MM.1S (cell line): ENCODE measurements at regions not wholly inside any gene's neighbourhood (a gene's known extent, or its start where the extent isn't known, plus 50 kb on each side); places are given as distances from the start of the nearest gene placed in this dataset.
A peak's percentile ranks its signal among the peaks of the same experiment; 100 is the strongest.

Source experiments
- DNase-seq: peaks from one replicate; pipeline ENCODE4 v3.0.0-alpha.2; 2015
- H2AFZ ChIP-seq: fragments of 300-600 bp; sonication (generic); 2 replicates; pipeline ENCODE4 v1.6.0; 2016; ENCODE audit warnings: antibody characterized with exemption, low read length
- H3F3A ChIP-seq: fragments of 300-600 bp; sonication (generic); 2 replicates; pipeline ENCODE4 v1.6.1; 2016; ENCODE audit warnings: mild to moderate bottlenecking, antibody characterized with exemption, low read length, moderate library complexity, mixed read lengths; ENCODE audit not compliant: insufficient read depth
- H3K27ac ChIP-seq: fragments of 300-600 bp; sonication (generic); 2 replicates; pipeline ENCODE4 v1.5.1; 2016; ENCODE audit warnings: mild to moderate bottlenecking, low read length
- H3K27me3 ChIP-seq: fragments of 300-600 bp; sonication (generic); replicated peaks from 2 replicates; pipeline ENCODE4 v1.6.0; 2016; ENCODE audit warnings: low read length; ENCODE audit not compliant: insufficient read depth
- H3K36me3 ChIP-seq: fragments of 300-600 bp; sonication (generic); replicated peaks from 2 replicates; pipeline ENCODE4 v1.6.1; 2016; ENCODE audit warnings: mild to moderate bottlenecking, low read length, mixed read lengths; ENCODE audit not compliant: insufficient read depth
- H3K4me1 ChIP-seq: fragments of 300-600 bp; sonication (generic); 2 replicates; pipeline ENCODE4 v1.6.1; 2016; ENCODE audit warnings: low read length, mixed read lengths
- H3K4me2 ChIP-seq: fragments of 300-600 bp; sonication (generic); 2 replicates; pipeline ENCODE4 v1.6.0; 2016; ENCODE audit warnings: low read depth, low read length
- H3K4me3 ChIP-seq: fragments of 300-600 bp; sonication (generic); 2 replicates; pipeline ENCODE4 v1.5.1; 2016; ENCODE audit warnings: low read length, mixed read lengths
- H3K79me2 ChIP-seq: fragments of 300-600 bp; sonication (generic); 2 replicates; pipeline ENCODE4 v1.6.1; 2016; ENCODE audit warnings: mixed run types, low read length, mixed read lengths
- H3K9ac ChIP-seq: fragments of 300-600 bp; sonication (generic); 2 replicates; pipeline ENCODE4 v1.6.1; 2016; ENCODE audit warnings: low read length, mixed read lengths
- H3K9me2 ChIP-seq: fragments of 300-600 bp; sonication (generic); replicated peaks from 2 replicates; pipeline ENCODE4 v1.6.1; 2016; ENCODE audit warnings: mild to moderate bottlenecking, low read length, mixed read lengths; ENCODE audit not compliant: insufficient read depth
- H3K9me3 ChIP-seq: fragments of 300-600 bp; sonication (generic); replicated peaks from 2 replicates; pipeline ENCODE4 v1.6.1; 2016; ENCODE audit warnings: mild to moderate bottlenecking, low read length, mixed read lengths; ENCODE audit not compliant: insufficient read depth
- H4K20me1 ChIP-seq: fragments of 300-600 bp; sonication (generic); 2 replicates; pipeline ENCODE4 v1.6.1; 2016; ENCODE audit warnings: mild to moderate bottlenecking, low read length, moderate library complexity, mixed read lengths; ENCODE audit not compliant: insufficient read depth
- EZH2 ChIP-seq: fragments of 300-600 bp; sonication (generic); optimal IDR thresholded peaks from 2 replicates; pipeline ENCODE3; 2017; ENCODE audit warnings: low read depth, mild to moderate bottlenecking, antibody characterized with exemption, low read length, mixed read lengths
- EZH2phosphoT487 ChIP-seq: fragments of 300-600 bp; sonication (generic); IDR thresholded peaks from 2 replicates; pipeline ENCODE4 v1.6.1; 2018; ENCODE audit warnings: antibody characterized with exemption, low read length
- TF ChIP-seq, protein P1 (sequence below): fragments of 300-600 bp; sonication (generic); IDR thresholded peaks from 2 replicates; pipeline ENCODE4 v1.5.1; 2016; ENCODE audit warnings: antibody characterized with exemption, low read length, mixed read lengths

DNA sequence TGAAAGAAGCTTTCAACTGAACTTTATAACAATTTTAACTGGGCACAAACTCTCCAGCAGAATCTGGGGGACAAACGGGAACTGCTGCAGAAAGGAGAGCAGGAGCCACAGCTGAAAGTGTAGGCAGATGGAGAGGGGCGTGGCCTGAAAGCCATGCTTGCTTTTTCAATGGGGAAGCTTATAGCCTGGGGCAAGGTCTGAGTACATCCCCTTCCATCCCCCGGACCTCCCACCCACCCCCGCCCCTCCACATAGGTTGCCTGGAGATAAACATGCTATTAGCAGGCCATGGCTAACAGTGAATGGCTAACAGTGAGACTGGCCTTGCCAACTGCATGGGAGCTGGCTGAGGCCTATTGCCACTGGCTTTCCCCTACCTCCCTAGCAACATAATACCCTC is 317.9 kb upstream of the TANK start:
- TF ChIP-seq, protein P1, sequence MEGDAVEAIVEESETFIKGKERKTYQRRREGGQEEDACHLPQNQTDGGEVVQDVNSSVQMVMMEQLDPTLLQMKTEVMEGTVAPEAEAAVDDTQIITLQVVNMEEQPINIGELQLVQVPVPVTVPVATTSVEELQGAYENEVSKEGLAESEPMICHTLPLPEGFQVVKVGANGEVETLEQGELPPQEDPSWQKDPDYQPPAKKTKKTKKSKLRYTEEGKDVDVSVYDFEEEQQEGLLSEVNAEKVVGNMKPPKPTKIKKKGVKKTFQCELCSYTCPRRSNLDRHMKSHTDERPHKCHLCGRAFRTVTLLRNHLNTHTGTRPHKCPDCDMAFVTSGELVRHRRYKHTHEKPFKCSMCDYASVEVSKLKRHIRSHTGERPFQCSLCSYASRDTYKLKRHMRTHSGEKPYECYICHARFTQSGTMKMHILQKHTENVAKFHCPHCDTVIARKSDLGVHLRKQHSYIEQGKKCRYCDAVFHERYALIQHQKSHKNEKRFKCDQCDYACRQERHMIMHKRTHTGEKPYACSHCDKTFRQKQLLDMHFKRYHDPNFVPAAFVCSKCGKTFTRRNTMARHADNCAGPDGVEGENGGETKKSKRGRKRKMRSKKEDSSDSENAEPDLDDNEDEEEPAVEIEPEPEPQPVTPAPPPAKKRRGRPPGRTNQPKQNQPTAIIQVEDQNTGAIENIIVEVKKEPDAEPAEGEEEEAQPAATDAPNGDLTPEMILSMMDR, result no peak
- TF ChIP-seq EZH2phosphoT487 (no peak), EZH2 (no peak)

GRCh38 chr2:160859096-160859495 is 301.1 kb upstream of the TANK start:
- Histone ChIP-seq H3K27me3 (no peaks in the 10 kb centered on the region), H3K9me2 (no peaks in the 10 kb centered on the region), H2AFZ (no peak overlapping the region), H3K9ac (no peak overlapping the region), H4K20me1 (no peaks in the 10 kb centered on the region), H3K36me3 (no peaks in the 10 kb centered on the region), H3K4me1 (peaks cover 13% of the 10 kb centered on the region), H3K4me2 (no peak overlapping the region), H3K79me2 (no peaks in the 10 kb centered on the region), H3K4me3 (no peak overlapping the region), H3F3A (no peaks in the 10 kb centered on the region), H3K9me3 (no peaks in the 10 kb centered on the region), H3K27ac (no peak overlapping the region)
- peak; percentile 16 for DNase-seq
- no peak for TF ChIP-seq EZH2
- no peak for TF ChIP-seq EZH2phosphoT487
- TF ChIP-seq, protein P1, result no peak

More for the DNA sequence above, 317.9 kb upstream of the TANK start:
- H3K9me2 ChIP-seq, result no peaks in the 10 kb centered on the region
- H3K4me3 ChIP-seq, result no peak overlapping the region
- no peaks in the 10 kb centered on the region for H3K79me2 ChIP-seq
- no peaks in the 10 kb centered on the region for H3K9me3 ChIP-seq
- no peak overlapping the region for H3K27ac ChIP-seq
- no peaks in the 10 kb centered on the region for H4K20me1 ChIP-seq
- no peak for DNase-seq
- H3K9ac ChIP-seq, result no peak overlapping the region
- no peak overlapping the region for H2AFZ ChIP-seq
- H3K27me3 ChIP-seq, result no peaks in the 10 kb centered on the region
- no peaks in the 10 kb centered on the region for H3F3A ChIP-seq
- H3K4me2 ChIP-seq, result no peak overlapping the region
- H3K4me1 ChIP-seq, result no peaks in the 10 kb centered on the region
- no peaks in the 10 kb centered on the region for H3K36me3 ChIP-seq

- H3K27me3 ChIP-seq, result no peaks in the 10 kb centered on the region
- TF ChIP-seq EZH2 (no peak), EZH2phosphoT487 (no peak)
- TF ChIP-seq, protein P1, result no peak
- no peaks in the 10 kb centered on the region for H3K9me2 ChIP-seq
- H4K20me1 ChIP-seq, result no peaks in the 10 kb centered on the region
- no peak overlapping the region for H3K9ac ChIP-seq
- H3K4me2 ChIP-seq, result no peak overlapping the region
- H3K79me2 ChIP-seq, result no peaks in the 10 kb centered on the region
- H3F3A ChIP-seq, result no peaks in the 10 kb centered on the region
- H3K9me3 ChIP-seq, result no peaks in the 10 kb centered on the region
- H2AFZ ChIP-seq, result no peak overlapping the region
- no peak for DNase-seq
- no peaks in the 10 kb centered on the region for H3K36me3 ChIP-seq
- H3K4me1 ChIP-seq, result peaks cover 13% of the 10 kb centered on the region
- H3K27ac ChIP-seq, result no peak overlapping the region
- H3K4me3 ChIP-seq, result no peak overlapping the region
Measured at GRCh38 chr2:160862226-160862625, 298.0 kb upstream of the TANK start.
